Heart left ventricle (tissue), 13 donors: ENCODE measurements at regions not wholly inside any gene's neighbourhood (a gene's known extent, or its start where the extent isn't known, plus 50 kb on each side); places are given as distances from the start of the nearest gene placed in this dataset.

Source experiments
- POLR2A ChIP-seq, 2 donors: fragments of 450-650 bp; IDR thresholded peaks; one replicate each; pipeline ENCODE4 v1.6.1; 2017; ENCODE audit warnings: antibody characterized with exemption in 2 of 2, mild to moderate bottlenecking in 2 of 2, moderate library complexity in 2 of 2
- TF ChIP-seq, protein P1 (sequence below), 12 donors: fragments of 200-600 bp; sonication (generic) in 4 of 12; IDR thresholded peaks; one replicate each; pipeline versions ENCODE4 v1.5.0 to v1.8.0; 2018 to 2022; ENCODE audit warnings: antibody characterized with exemption in 12 of 12, mild to moderate bottlenecking in 5 of 12
- donor health status: ischemic (EF 13 %, LVEDD 7.1; RV severe dilation, severe dysfunction).
- donor health status: DM: no; HTN: yes; CAD: no.
- donor health status: DM: no; HTN: no; CAD: no.
- donor health status: ischemic (EF 25% LVEDD 6.9; RV normal size, moderate dysfunction).
- donor health status: ischemic (EF 25% LVEDD 5.7; RV mildly dilated, moderate dysfunction).
- donor health status: ischemic (EF 35%, LVEDD 5.7; RV mildly dilated, moderate dysfunction).
- donor health status: nonischemic (EF 11% LVEDD 7.7; RV severe dilation, severe dysfunction).
- donor health status: DM: yes; HTN: yes; CAD: no.
- donor health status: PGD.
- donor health status: ischemic (EF 29% LVEDD 5.4; RV normal size, mild dysfunction).
- donor health status: nonischemic (EF 23%, LVEDD 6.1; RV moderate dilation, normal function).

- TF ChIP-seq, protein P1, sequence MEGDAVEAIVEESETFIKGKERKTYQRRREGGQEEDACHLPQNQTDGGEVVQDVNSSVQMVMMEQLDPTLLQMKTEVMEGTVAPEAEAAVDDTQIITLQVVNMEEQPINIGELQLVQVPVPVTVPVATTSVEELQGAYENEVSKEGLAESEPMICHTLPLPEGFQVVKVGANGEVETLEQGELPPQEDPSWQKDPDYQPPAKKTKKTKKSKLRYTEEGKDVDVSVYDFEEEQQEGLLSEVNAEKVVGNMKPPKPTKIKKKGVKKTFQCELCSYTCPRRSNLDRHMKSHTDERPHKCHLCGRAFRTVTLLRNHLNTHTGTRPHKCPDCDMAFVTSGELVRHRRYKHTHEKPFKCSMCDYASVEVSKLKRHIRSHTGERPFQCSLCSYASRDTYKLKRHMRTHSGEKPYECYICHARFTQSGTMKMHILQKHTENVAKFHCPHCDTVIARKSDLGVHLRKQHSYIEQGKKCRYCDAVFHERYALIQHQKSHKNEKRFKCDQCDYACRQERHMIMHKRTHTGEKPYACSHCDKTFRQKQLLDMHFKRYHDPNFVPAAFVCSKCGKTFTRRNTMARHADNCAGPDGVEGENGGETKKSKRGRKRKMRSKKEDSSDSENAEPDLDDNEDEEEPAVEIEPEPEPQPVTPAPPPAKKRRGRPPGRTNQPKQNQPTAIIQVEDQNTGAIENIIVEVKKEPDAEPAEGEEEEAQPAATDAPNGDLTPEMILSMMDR (IDR thresholded peaks at IDR 0.05): no peak
- no peak for TF ChIP-seq POLR2A (IDR thresholded peaks at IDR 0.05)
These were observed 144.2 kb downstream of the GADD45G start for GRCh38 chr9:89748831-89749499.
